Gastrocnemius medialis (tissue), 4 donors: ENCODE measurements at regions not wholly inside any gene's neighbourhood (a gene's known extent, or its start where the extent isn't known, plus 50 kb on each side); places are given as distances from the start of the nearest gene placed in this dataset.

ENCODE experiments used
- POLR2A ChIP-seq, 2 donors: fragments of 450-650 bp; IDR thresholded peaks; one replicate each; pipeline ENCODE4 v1.6.1; 2017; ENCODE audit warnings: antibody characterized with exemption in 2 of 2, mild to moderate bottlenecking in 2 of 2, moderate library complexity in 2 of 2
- TF ChIP-seq, protein P1 (sequence below), 5 experiments: fragments of 450-650 bp in 3 of 5; fragments of 200-600 bp in 2 of 5; sonication (generic) in 2 of 5; IDR thresholded peaks in 4 of 5; conservative IDR thresholded peaks in 1 of 5; 1 replicate in 4 of 5; 2 replicates in 1 of 5; pipeline ENCODE4 v1.5.1; 2016 to 2019; ENCODE audit warnings: antibody characterized with exemption in 5 of 5, mild to moderate bottlenecking in 3 of 5, moderate library complexity in 3 of 5

DNA sequence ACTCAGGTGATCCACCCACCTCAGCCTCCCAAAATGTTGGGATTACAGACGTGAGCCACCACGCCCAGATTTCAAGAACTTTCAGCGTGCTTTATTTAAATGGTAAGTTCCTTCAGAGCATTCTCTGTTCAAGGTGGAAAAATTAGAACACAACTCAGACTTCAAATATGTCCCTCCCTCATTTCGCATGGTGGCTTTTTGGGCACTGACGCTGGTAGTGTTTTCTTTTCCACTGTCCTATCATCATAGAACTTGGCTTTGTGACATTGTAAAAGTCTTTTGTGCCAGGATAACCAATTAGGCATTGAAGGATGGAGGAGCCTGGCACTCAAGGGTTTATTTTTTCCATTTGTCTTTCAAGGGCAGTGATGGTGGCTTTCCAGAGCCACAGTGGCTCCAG, 190.8 kb downstream of the NUAK1 start:
- TF ChIP-seq, protein P1, sequence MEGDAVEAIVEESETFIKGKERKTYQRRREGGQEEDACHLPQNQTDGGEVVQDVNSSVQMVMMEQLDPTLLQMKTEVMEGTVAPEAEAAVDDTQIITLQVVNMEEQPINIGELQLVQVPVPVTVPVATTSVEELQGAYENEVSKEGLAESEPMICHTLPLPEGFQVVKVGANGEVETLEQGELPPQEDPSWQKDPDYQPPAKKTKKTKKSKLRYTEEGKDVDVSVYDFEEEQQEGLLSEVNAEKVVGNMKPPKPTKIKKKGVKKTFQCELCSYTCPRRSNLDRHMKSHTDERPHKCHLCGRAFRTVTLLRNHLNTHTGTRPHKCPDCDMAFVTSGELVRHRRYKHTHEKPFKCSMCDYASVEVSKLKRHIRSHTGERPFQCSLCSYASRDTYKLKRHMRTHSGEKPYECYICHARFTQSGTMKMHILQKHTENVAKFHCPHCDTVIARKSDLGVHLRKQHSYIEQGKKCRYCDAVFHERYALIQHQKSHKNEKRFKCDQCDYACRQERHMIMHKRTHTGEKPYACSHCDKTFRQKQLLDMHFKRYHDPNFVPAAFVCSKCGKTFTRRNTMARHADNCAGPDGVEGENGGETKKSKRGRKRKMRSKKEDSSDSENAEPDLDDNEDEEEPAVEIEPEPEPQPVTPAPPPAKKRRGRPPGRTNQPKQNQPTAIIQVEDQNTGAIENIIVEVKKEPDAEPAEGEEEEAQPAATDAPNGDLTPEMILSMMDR (IDR thresholded peaks at IDR 0.05 in 4 of 5, conservative IDR thresholded peaks at IDR 0.05 in 1 of 5): no peak
- no peak for TF ChIP-seq POLR2A (IDR thresholded peaks at IDR 0.05)
